Left lung (tissue), 4 donors: ENCODE measurements at regions not wholly inside any gene's neighbourhood (a gene's known extent, or its start where the extent isn't known, plus 50 kb on each side); places are given as distances from the start of the nearest gene placed in this dataset.

Source experiments
- ATAC-seq: fragments of 200-7000 bp; cut with Tn5 transposase; one replicate; pipeline ENCODE4 v1.9.1; 2020; ENCODE audit warnings: moderate library complexity
- DNase-seq, 4 donors: peaks; one replicate each; pipeline ENCODE4 v3.0.0-alpha.2; 2013 to 2020
- H3K27ac ChIP-seq, 2 donors: fragments of 200-600 bp; sonication (generic) in 1 of 2; one replicate each; pipeline versions ENCODE4 v1.5.0 to v1.8.0; 2020 to 2021
- H3K27me3 ChIP-seq, 2 donors: fragments of 200-600 bp; sonication (generic) in 1 of 2; one replicate each; pipeline versions ENCODE4 v1.5.0 to v1.8.0; 2020 to 2021
- H3K36me3 ChIP-seq, 2 donors: fragments of 200-600 bp; sonication (generic) in 1 of 2; one replicate each; pipeline versions ENCODE4 v1.5.0 to v1.8.0; 2020 to 2021
- H3K4me1 ChIP-seq, 2 donors: fragments of 200-600 bp; one replicate each; pipeline ENCODE4 v1.8.0; 2021
- H3K4me3 ChIP-seq, 2 donors: fragments of 200-600 bp; sonication (generic) in 1 of 2; one replicate each; pipeline versions ENCODE4 v1.5.0 to v1.8.0; 2020 to 2021; ENCODE audit warnings: mild to moderate bottlenecking in 1 of 2
- H3K9me3 ChIP-seq, 2 donors: fragments of 200-600 bp; sonication (generic) in 1 of 2; one replicate each; pipeline versions ENCODE4 v1.5.0 to v1.8.0; 2020 to 2021
- CTCF ChIP-seq, 2 donors: fragments of 200-600 bp; sonication (generic) in 1 of 2; IDR thresholded peaks; one replicate each; pipeline versions ENCODE4 v1.5.0 to v1.8.0; 2021; ENCODE audit warnings: antibody characterized with exemption in 2 of 2
- intact Hi-C, 2 donors: fragments of 100-400 bp; cut with DNase I; formaldehyde crosslinking; loops; one replicate each; pipeline versions ENCODE4 v1.11.2 to v1.14.2; 2022
- donor health status: DM: no; HTN: yes; CAD: no.
- donor health status: DM: no; HTN: no; CAD: no.

- Histone ChIP-seq H3K4me1 (no peaks in the 10 kb centered on the region), H3K9me3 (peaks cover 0 to 2% of the 10 kb centered on the region in 2 donors), H3K27me3 (no peaks in the 10 kb centered on the region), H3K27ac (no peak overlapping the region), H3K4me3 (no peak overlapping the region), H3K36me3 (no peaks in the 10 kb centered on the region)
- no peak for TF ChIP-seq CTCF (IDR thresholded peaks at IDR 0.05)
- intact Hi-C loops, result no loop called here
- DNase-seq, result no peak
- ATAC-seq, result no peak
Observed at GRCh38 chr4:144202081-144202480, 61.6 kb upstream of the GYPA start.

GRCh38 chr4:144203155-144203554, 62.6 kb upstream of the GYPA start:
- Histone ChIP-seq H3K27ac (no peak overlapping the region), H3K9me3 (no peaks in the 10 kb centered on the region), H3K4me3 (no peak overlapping the region), H3K36me3 (no peaks in the 10 kb centered on the region), H3K4me1 (no peaks in the 10 kb centered on the region), H3K27me3 (no peaks in the 10 kb centered on the region)
- DNase-seq (no peak), ATAC-seq (no peak)
- intact Hi-C loops, result no loop called here
- TF ChIP-seq CTCF (IDR thresholded peaks at IDR 0.05), result no peak

GRCh38 chr4:144204431-144204830, 63.9 kb upstream of the GYPA start:
- TF ChIP-seq CTCF (IDR thresholded peaks at IDR 0.05), result no peak
- Histone ChIP-seq H3K36me3 (no peaks in the 10 kb centered on the region), H3K4me1 (no peaks in the 10 kb centered on the region), H3K4me3 (no peak overlapping the region), H3K27ac (no peak overlapping the region), H3K27me3 (no peaks in the 10 kb centered on the region), H3K9me3 (no peaks in the 10 kb centered on the region)
- DNase-seq (no peak), ATAC-seq (peak; percentile 84)
- intact Hi-C loops, result no loop called here

GRCh38 chr4:144206711-144207110, 66.2 kb upstream of the GYPA start:
- TF ChIP-seq CTCF (IDR thresholded peaks at IDR 0.05), result no peak
- Histone ChIP-seq H3K36me3 (no peaks in the 10 kb centered on the region), H3K27ac (no peak overlapping the region), H3K9me3 (no peaks in the 10 kb centered on the region), H3K27me3 (no peaks in the 10 kb centered on the region), H3K4me1 (no peaks in the 10 kb centered on the region), H3K4me3 (no peak overlapping the region)
- ATAC-seq (no peak), DNase-seq (peak in 2 of 4 donors; percentile 34 to 35)
- intact Hi-C loops, result no loop called here

- no peaks in the 10 kb centered on the region for H3K4me1 ChIP-seq
- H3K27ac ChIP-seq, result no peak overlapping the region
- no peak overlapping the region for H3K4me3 ChIP-seq
- H3K27me3 ChIP-seq, result no peaks in the 10 kb centered on the region
- intact Hi-C loops, result no loop called here
- H3K9me3 ChIP-seq, result no peaks in the 10 kb centered on the region
- ATAC-seq, result no peak
- no peaks in the 10 kb centered on the region for H3K36me3 ChIP-seq
- DNase-seq, result no peak
- TF ChIP-seq CTCF (IDR thresholded peaks at IDR 0.05), result no peak
Observed at GRCh38 chr4:144208074-144208473, 67.6 kb upstream of the GYPA start.
